ENCODE measurements at regions not wholly inside any gene's neighbourhood (a gene's known extent, or its start where the extent isn't known, plus 50 kb on each side); places are given as distances from the start of the nearest gene placed in this dataset.

GRCh38 chr6:145319605-145320004 lies 415.7 kb downstream of the EPM2A start:
- no peaks in the 10 kb centered on the region for H3K4me1 Mint-ChIP-seq (ENCODE audit: low read depth)
- Histone ChIP-seq H3K4me1 (ENCODE audit: insufficient read depth, low read length) (no peaks in the 10 kb centered on the region), H3K27ac (ENCODE audit: low read depth in 1 of 2, low read length in 2 of 2) (no peak overlapping the region), H3K36me3 (ENCODE audit: insufficient read depth, low read length) (no peaks in the 10 kb centered on the region), H3K9me3 (ENCODE audit: control insufficient read depth in 1 of 2, insufficient read depth in 1 of 2, low read length in 2 of 2) (no peaks in the 10 kb centered on the region), H3K4me3 (ENCODE audit: low read length) (no peak overlapping the region), H3K27me3 (ENCODE audit: control insufficient read depth in 1 of 2, insufficient read depth in 2 of 2, low read length in 2 of 2) (no peaks in the 10 kb centered on the region)
- H3K27ac Mint-ChIP-seq: no peak overlapping the region
- intact Hi-C loops (cut with DNase I, micrococcal nuclease): no loop called here
- no peak for TF ChIP-seq CTCF (IDR thresholded peaks at IDR 0.05)
- H3K9me3 Mint-ChIP-seq: peaks cover 2% of the 10 kb centered on the region
- no peak overlapping the region for H3K4me3 Mint-ChIP-seq
- POLR2A ChIA-PET: no interaction called here
- ATAC-seq (ENCODE audit: poor library complexity) (no peak), DNase-seq (no peak)
- peaks cover 13% of the 10 kb centered on the region for H3K27me3 Mint-ChIP-seq
- CTCF ChIA-PET: interaction anchor here (1.5 kb wide), 1 partner anchor 10 kb away, joined by 3 read pairs; no protein-coding TSS in a partner anchor
- H3K36me3 Mint-ChIP-seq (ENCODE audit: low read depth): no peaks in the 10 kb centered on the region

- Mint-ChIP-seq H3K27me3 (peaks cover 5% of the 10 kb centered on the region), H3K9me3 (peaks cover 2% of the 10 kb centered on the region), H3K4me1 (ENCODE audit: low read depth) (no peaks in the 10 kb centered on the region), H3K4me3 (no peak overlapping the region), H3K36me3 (ENCODE audit: low read depth) (no peaks in the 10 kb centered on the region), H3K27ac (no peak overlapping the region)
- H3K4me1 ChIP-seq (ENCODE audit: insufficient read depth, low read length): no peaks in the 10 kb centered on the region
- ATAC-seq (ENCODE audit: poor library complexity): no peak
- DNase-seq: no peak
- H3K36me3 ChIP-seq (ENCODE audit: insufficient read depth, low read length): no peaks in the 10 kb centered on the region
- intact Hi-C loops (cut with DNase I, micrococcal nuclease): no loop called here
- H3K27ac ChIP-seq (ENCODE audit: low read depth in 1 of 2, low read length in 2 of 2): no peak overlapping the region
- H3K9me3 ChIP-seq (ENCODE audit: control insufficient read depth in 1 of 2, insufficient read depth in 1 of 2, low read length in 2 of 2): no peaks in the 10 kb centered on the region
- no peaks in the 10 kb centered on the region for H3K27me3 ChIP-seq (ENCODE audit: control insufficient read depth in 1 of 2, insufficient read depth in 2 of 2, low read length in 2 of 2)
- ChIA-PET POLR2A (no interaction called here), CTCF (no interaction called here)
- no peak for TF ChIP-seq CTCF (IDR thresholded peaks at IDR 0.05)
- no peak overlapping the region for H3K4me3 ChIP-seq (ENCODE audit: low read length)
Observed at GRCh38 chr6:145323646-145324045, 411.7 kb downstream of the EPM2A start.

- ChIA-PET POLR2A (no interaction called here), CTCF (no interaction called here)
- no peak overlapping the region for H3K4me3 Mint-ChIP-seq
- DNase-seq (no peak), ATAC-seq (ENCODE audit: poor library complexity) (no peak)
- Histone ChIP-seq H3K27ac (ENCODE audit: low read depth in 1 of 2, low read length in 2 of 2) (no peak overlapping the region), H3K36me3 (ENCODE audit: insufficient read depth, low read length) (no peaks in the 10 kb centered on the region), H3K4me1 (ENCODE audit: insufficient read depth, low read length) (no peaks in the 10 kb centered on the region), H3K27me3 (ENCODE audit: control insufficient read depth in 1 of 2, insufficient read depth in 2 of 2, low read length in 2 of 2) (peaks cover 0 to 3% of the 10 kb centered on the region in 2 experiments), H3K4me3 (ENCODE audit: low read length) (no peak overlapping the region), H3K9me3 (ENCODE audit: control insufficient read depth in 1 of 2, insufficient read depth in 1 of 2, low read length in 2 of 2) (no peaks in the 10 kb centered on the region)
- H3K4me1 Mint-ChIP-seq (ENCODE audit: low read depth): no peaks in the 10 kb centered on the region
- no peaks in the 10 kb centered on the region for H3K27me3 Mint-ChIP-seq
- TF ChIP-seq CTCF (IDR thresholded peaks at IDR 0.05): no peak
- no peak overlapping the region for H3K27ac Mint-ChIP-seq
- no peaks in the 10 kb centered on the region for H3K36me3 Mint-ChIP-seq (ENCODE audit: low read depth)
- intact Hi-C loops (cut with DNase I, micrococcal nuclease): no loop called here
- H3K9me3 Mint-ChIP-seq: no peaks in the 10 kb centered on the region
Observed at GRCh38 chr6:145327586-145327985, 407.7 kb downstream of the EPM2A start.

Data from CD4-positive, alpha-beta T cell (primary cell).